Tibial artery (tissue), 4 donors: ENCODE measurements at regions not wholly inside any gene's neighbourhood (a gene's known extent, or its start where the extent isn't known, plus 50 kb on each side); places are given as distances from the start of the nearest gene placed in this dataset.

ENCODE experiments used
- DNase-seq, 2 donors: peaks; one replicate each; pipeline ENCODE4 v3.0.0-alpha.2; 2019
- H3K27ac ChIP-seq, 2 donors: fragments of 200-600 bp; sonication (generic) in 1 of 2; 1 replicate in 1 of 2; 2 replicates in 1 of 2; pipeline ENCODE4 v1.5.1; 2018 to 2019; ENCODE audit warnings: mild to moderate bottlenecking in 1 of 2
- H3K27me3 ChIP-seq, 2 donors: fragments of 200-600 bp; sonication (generic) in 1 of 2; one replicate each; pipeline versions ENCODE4 v1.5.1 to v1.6.0; 2016 to 2019
- H3K36me3 ChIP-seq, 3 donors: fragments of 200-600 bp; sonication (generic) in 2 of 3; one replicate each; pipeline ENCODE4 v1.5.1; 2016 to 2019; ENCODE audit warnings: mild to moderate bottlenecking in 2 of 3
- H3K4me1 ChIP-seq, 4 donors: fragments of 200-600 bp; sonication (generic) in 2 of 4; 1 replicate in 3 of 4; 2 replicates in 1 of 4; pipeline ENCODE4 v1.5.1; 2016 to 2019
- H3K4me3 ChIP-seq, 2 donors: fragments of 200-600 bp; sonication (generic) in 1 of 2; 1 replicate in 1 of 2; 2 replicates in 1 of 2; pipeline ENCODE4 v1.5.1; 2018 to 2019; ENCODE audit warnings: mild to moderate bottlenecking in 2 of 2
- H3K9me3 ChIP-seq, 3 donors: fragments of 200-600 bp; sonication (generic) in 1 of 3; one replicate each; pipeline ENCODE4 v1.5.1; 2016 to 2019
- CTCF ChIP-seq, 2 experiments: fragments of 200-600 bp in 1 of 2; fragments of 450-650 bp in 1 of 2; IDR thresholded peaks; one replicate each; pipeline ENCODE4 v1.5.1; 2017 to 2019; ENCODE audit warnings: antibody characterized with exemption in 2 of 2, mild to moderate bottlenecking in 1 of 2, moderate library complexity in 1 of 2
- intact Hi-C: fragments of 100-400 bp; cut with DNase I; formaldehyde crosslinking; loops from one replicate; pipeline ENCODE4 v1.15.0; 2023; ENCODE audit warnings: low total_unique reads

- intact Hi-C loops, result no loop called here
- no peaks in the 10 kb centered on the region for H3K36me3 ChIP-seq
- no peak overlapping the region for H3K27ac ChIP-seq
Measured at GRCh38 chr12:12011880-12012260, 58.9 kb upstream of the BCL2L14 start.

GRCh38 chr12:12015073-12015685 lies 55.6 kb upstream of the BCL2L14 start:
- TF ChIP-seq CTCF (IDR thresholded peaks at IDR 0.05), result no peak
- no peak overlapping the region for H3K27ac ChIP-seq
- peaks cover 0 to 29% (median 8%) of the 10 kb centered on the region in 4 donors for H3K4me1 ChIP-seq
- no peaks in the 10 kb centered on the region for H3K27me3 ChIP-seq
- no peak overlapping the region for H3K4me3 ChIP-seq
- no peaks in the 10 kb centered on the region for H3K36me3 ChIP-seq
- DNase-seq, result no peak
- no peaks in the 10 kb centered on the region for H3K9me3 ChIP-seq
- intact Hi-C loops, result loop anchor here (5.0 kb wide), 2 partner anchors 373 to 423 kb away; no protein-coding TSS in a partner anchor

More at GRCh38 chr12:12011880-12012260, 58.9 kb upstream of the BCL2L14 start:
- no peaks in the 10 kb centered on the region for H3K27me3 ChIP-seq
- no peaks in the 10 kb centered on the region for H3K9me3 ChIP-seq
- no peak for DNase-seq
- peaks cover 0 to 26% (median 8%) of the 10 kb centered on the region in 4 donors for H3K4me1 ChIP-seq
- no peak for TF ChIP-seq CTCF (IDR thresholded peaks at IDR 0.05)
- no peak overlapping the region for H3K4me3 ChIP-seq

- Histone ChIP-seq H3K27me3 (no peaks in the 10 kb centered on the region), H3K4me3 (no peak overlapping the region), H3K9me3 (no peaks in the 10 kb centered on the region), H3K36me3 (no peaks in the 10 kb centered on the region), H3K4me1 (peaks cover 0 to 19% (median 8%) of the 10 kb centered on the region in 4 donors), H3K27ac (no peak overlapping the region)
- intact Hi-C loops, result loop anchor here (5.0 kb wide), 2 partner anchors 374 to 424 kb away; no protein-coding TSS in a partner anchor
- TF ChIP-seq CTCF (IDR thresholded peaks at IDR 0.05), result no peak
- no peak for DNase-seq
Measured at GRCh38 chr12:12016284-12017100, 54.2 kb upstream of the BCL2L14 start.

GRCh38 chr12:12017135-12017581 lies 53.6 kb upstream of the BCL2L14 start:
- no peaks in the 10 kb centered on the region for H3K36me3 ChIP-seq
- peaks cover 0 to 19% (median 8%) of the 10 kb centered on the region in 4 donors for H3K4me1 ChIP-seq
- TF ChIP-seq CTCF (IDR thresholded peaks at IDR 0.05), result no peak
- no peak overlapping the region for H3K27ac ChIP-seq
- no peak for DNase-seq
- no peaks in the 10 kb centered on the region for H3K27me3 ChIP-seq
- intact Hi-C loops, result loop anchor here (5.0 kb wide), 2 partner anchors 375 to 425 kb away; no protein-coding TSS in a partner anchor
- H3K4me3 ChIP-seq, result no peak overlapping the region
- H3K9me3 ChIP-seq, result no peaks in the 10 kb centered on the region

GRCh38 chr12:12017798-12018197 lies 52.9 kb upstream of the BCL2L14 start:
- no peaks in the 10 kb centered on the region for H3K27me3 ChIP-seq
- no peak overlapping the region for H3K27ac ChIP-seq
- H3K4me3 ChIP-seq, result no peak overlapping the region
- H3K9me3 ChIP-seq, result no peaks in the 10 kb centered on the region
- intact Hi-C loops, result loop anchor here (5.0 kb wide), 2 partner anchors 375 to 425 kb away; no protein-coding TSS in a partner anchor
- TF ChIP-seq CTCF (IDR thresholded peaks at IDR 0.05), result peak in 1 of 2 experiments; percentile 16
- H3K4me1 ChIP-seq, result peaks cover 0 to 19% (median 8%) of the 10 kb centered on the region in 4 donors
- no peaks in the 10 kb centered on the region for H3K36me3 ChIP-seq
- no peak for DNase-seq
